CD14-positive monocyte (primary cell): ENCODE measurements at regions not wholly inside any gene's neighbourhood (a gene's known extent, or its start where the extent isn't known, plus 50 kb on each side); places are given as distances from the start of the nearest gene placed in this dataset.

Experiments
- DNase-seq, 3 donors: peaks; one replicate each; pipeline ENCODE4 v3.0.0-alpha.2; 2011 to 2022
- H2AFZ ChIP-seq: 2 replicates; pipeline ENCODE4 v1.6.0; 2012; ENCODE audit warnings: mild to moderate bottlenecking, low read depth, low read length, inconsistent platforms; ENCODE audit not compliant: insufficient read depth, poor library complexity, severe bottlenecking
- H3K27ac ChIP-seq, 2 donors: 1 replicate in 1 of 2; 2 replicates in 1 of 2; pipeline ENCODE4 v1.5.1; 2012 to 2013; ENCODE audit warnings: low read length in 2 of 2, control low read depth in 1 of 2, inconsistent platforms in 1 of 2, low read depth in 1 of 2, mild to moderate bottlenecking in 1 of 2
- H3K27me3 ChIP-seq, 2 donors: one replicate each; pipeline versions ENCODE4 v1.6.0 to v1.6.1; 2011 to 2013; ENCODE audit warnings: low read length in 2 of 2; ENCODE audit not compliant: control insufficient read depth in 2 of 2, insufficient read depth in 2 of 2
- H3K36me3 ChIP-seq, 2 donors: replicated peaks in 1 of 2; 1 replicate in 1 of 2; 2 replicates in 1 of 2; pipeline versions ENCODE4 v1.5.1 to v1.6.1; 2012 to 2013; ENCODE audit warnings: low read length in 2 of 2, control low read depth in 1 of 2, inconsistent platforms in 1 of 2, mild to moderate bottlenecking in 1 of 2; ENCODE audit not compliant: insufficient read depth in 2 of 2, control insufficient read depth in 1 of 2
- H3K4me1 ChIP-seq, 2 donors: 1 replicate in 1 of 2; 2 replicates in 1 of 2; pipeline versions ENCODE4 v1.5.1 to v1.6.1; 2012 to 2013; ENCODE audit warnings: low read length in 2 of 2, control low read depth in 1 of 2, inconsistent platforms in 1 of 2, mild to moderate bottlenecking in 1 of 2, moderate library complexity in 1 of 2; ENCODE audit not compliant: insufficient read depth in 2 of 2, control insufficient read depth in 1 of 2
- H3K4me2 ChIP-seq: replicated peaks from 2 replicates; pipeline ENCODE3; 2012; ENCODE audit warnings: low read length, moderate library complexity, mild to moderate bottlenecking; ENCODE audit not compliant: poor library complexity, severe bottlenecking; ENCODE audit errors: extremely low read depth
- H3K4me3 ChIP-seq, 3 experiments: fragments of 200-600 bp in 1 of 3; sonication (generic) in 1 of 3; replicated peaks in 1 of 3; 1 replicate in 2 of 3; 2 replicates in 1 of 3; pipeline ENCODE4 v1.5.1; 2011 to 2013; ENCODE audit warnings: low read length in 3 of 3, mild to moderate bottlenecking in 3 of 3, control low read depth in 2 of 3, low read depth in 2 of 3, inconsistent platforms in 1 of 3, moderate library complexity in 1 of 3
- H3K79me2 ChIP-seq: 2 replicates; pipeline ENCODE4 v1.6.0; 2012; ENCODE audit warnings: mild to moderate bottlenecking, control low read depth, inconsistent platforms, low read length, moderate library complexity; ENCODE audit not compliant: insufficient read depth
- H3K9ac ChIP-seq: 2 replicates; pipeline ENCODE4 v1.6.0; 2017; ENCODE audit warnings: low read length, mild to moderate bottlenecking; ENCODE audit not compliant: insufficient read depth, poor library complexity, severe bottlenecking
- H3K9me3 ChIP-seq, 2 donors: replicated peaks in 1 of 2; 1 replicate in 1 of 2; 2 replicates in 1 of 2; pipeline versions ENCODE4 v1.5.1 to v1.6.1; 2012 to 2013; ENCODE audit warnings: low read length in 2 of 2, control low read depth in 1 of 2; ENCODE audit not compliant: control insufficient read depth in 1 of 2, insufficient read depth in 1 of 2
- H4K20me1 ChIP-seq: 2 replicates; pipeline ENCODE4 v1.6.0; 2012; ENCODE audit warnings: mild to moderate bottlenecking, low read length, control low read depth, moderate library complexity; ENCODE audit not compliant: insufficient read depth
- H3K27ac Mint-ChIP-seq, 7 donors: one replicate each; pipeline ENCODE4 v1.8.0; 2020; ENCODE audit warnings: mild to moderate bottlenecking in 7 of 7, mixed read lengths in 7 of 7, moderate library complexity in 6 of 7, inconsistent platforms in 2 of 7
- H3K27me3 Mint-ChIP-seq, 3 donors: one replicate each; pipeline ENCODE4 v1.8.0; 2021 to 2022; ENCODE audit warnings: low read depth in 3 of 3, mild to moderate bottlenecking in 3 of 3, mixed read lengths in 3 of 3, moderate library complexity in 3 of 3, inconsistent platforms in 1 of 3
- H3K36me3 Mint-ChIP-seq, 2 donors: one replicate each; pipeline ENCODE4 v1.8.0; 2020; ENCODE audit warnings: mixed read lengths in 2 of 2, inconsistent platforms in 1 of 2, mild to moderate bottlenecking in 1 of 2
- H3K4me1 Mint-ChIP-seq: one replicate; pipeline ENCODE4 v1.8.0; 2020; ENCODE audit warnings: mild to moderate bottlenecking, mixed read lengths
- H3K4me3 Mint-ChIP-seq, 2 donors: one replicate each; pipeline ENCODE4 v1.8.0; 2020; ENCODE audit warnings: mild to moderate bottlenecking in 2 of 2, mixed read lengths in 2 of 2, moderate library complexity in 1 of 2
- H3K9me3 Mint-ChIP-seq, 7 donors: one replicate each; pipeline ENCODE4 v1.8.0; 2020 to 2022; ENCODE audit warnings: mixed read lengths in 7 of 7, mild to moderate bottlenecking in 6 of 7, moderate library complexity in 6 of 7, inconsistent platforms in 2 of 7
- CTCF ChIP-seq: fragments of 200-600 bp; IDR thresholded peaks from one replicate; pipeline ENCODE4 v1.8.0; 2022; ENCODE audit warnings: antibody characterized with exemption, mild to moderate bottlenecking
- WGBS: methylation state at CpG from one replicate; pipeline ENCODE4 v1.1.5; 2013; ENCODE audit warnings: missing lambda C conversion rate; ENCODE audit not compliant: insufficient coverage; 5-methylcytosine and 5-hydroxymethylcytosine counted together
- intact Hi-C, 2 donors: fragments of 100-400 bp; cut with micrococcal nuclease; formaldehyde crosslinking; loops; one replicate each; pipeline versions ENCODE4 v1.15.0 to v1.15.1; 2023

GRCh38 chr16:26198221-26198620 is 506.5 kb downstream of the HS3ST4 start:
- Histone ChIP-seq H3K4me3 (no peak overlapping the region), H3K27me3 (no peaks in the 10 kb centered on the region), H3K9ac (no peak overlapping the region), H3K36me3 (no peaks in the 10 kb centered on the region), H3K4me2 (no peak overlapping the region), H3K4me1 (no peaks in the 10 kb centered on the region), H4K20me1 (no peaks in the 10 kb centered on the region), H2AFZ (no peak overlapping the region), H3K9me3 (no peaks in the 10 kb centered on the region), H3K79me2 (no peaks in the 10 kb centered on the region), H3K27ac (no peak overlapping the region)
- no peaks in the 10 kb centered on the region for H3K36me3 Mint-ChIP-seq
- peaks cover 0 to 9% (median 0%) of the 10 kb centered on the region in 7 donors for H3K9me3 Mint-ChIP-seq
- WGBS = 50% methylated on average over 2 of the region's 5 CpGs
- H3K27ac Mint-ChIP-seq = peak overlapping the region in 1 of 7 donors; percentile 60
- H3K4me3 Mint-ChIP-seq = no peak overlapping the region
- no peaks in the 10 kb centered on the region for H3K4me1 Mint-ChIP-seq
- TF ChIP-seq CTCF = no peak
- intact Hi-C loops = no loop called here
- no peak for DNase-seq
- no peaks in the 10 kb centered on the region for H3K27me3 Mint-ChIP-seq

DNA sequence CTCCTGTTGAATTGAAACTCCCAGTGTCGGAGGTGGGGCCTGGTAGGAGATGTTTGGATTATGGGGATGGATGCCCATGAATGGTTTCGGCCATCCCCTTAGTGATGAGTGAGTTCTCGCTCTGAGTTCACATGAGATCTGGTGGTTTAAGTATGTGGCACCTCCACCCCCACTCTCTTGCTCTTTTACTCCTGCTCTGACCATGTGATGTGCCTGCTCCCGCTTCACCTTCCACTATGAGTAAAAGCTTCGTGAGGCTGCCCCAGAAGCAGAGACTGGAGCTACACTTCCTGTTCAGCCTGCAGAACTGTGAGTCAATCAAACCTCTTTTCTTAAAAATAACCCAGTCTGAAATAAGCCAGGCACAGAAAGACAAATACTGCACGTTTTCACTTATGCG is 512.4 kb downstream of the HS3ST4 start:
- Histone ChIP-seq H2AFZ (no peak overlapping the region), H3K4me2 (no peak overlapping the region), H3K36me3 (no peaks in the 10 kb centered on the region), H3K4me3 (no peak overlapping the region), H3K27me3 (no peaks in the 10 kb centered on the region), H3K4me1 (no peaks in the 10 kb centered on the region), H3K9me3 (no peaks in the 10 kb centered on the region), H3K27ac (no peak overlapping the region), H4K20me1 (no peaks in the 10 kb centered on the region), H3K9ac (no peak overlapping the region), H3K79me2 (no peaks in the 10 kb centered on the region)
- intact Hi-C loops = no loop called here
- Mint-ChIP-seq H3K4me3 (no peak overlapping the region), H3K36me3 (no peaks in the 10 kb centered on the region), H3K9me3 (peaks cover 0 to 9% (median 0%) of the 10 kb centered on the region in 7 donors), H3K27ac (no peak overlapping the region), H3K27me3 (no peaks in the 10 kb centered on the region), H3K4me1 (no peaks in the 10 kb centered on the region)
- no peak for TF ChIP-seq CTCF
- WGBS = 81% methylated on average over 4 of the region's 7 CpGs
- DNase-seq = no peak
